ENCODE measurements at regions not wholly inside any gene's neighbourhood (a gene's known extent, or its start where the extent isn't known, plus 50 kb on each side); places are given as distances from the start of the nearest gene placed in this dataset.

DNA sequence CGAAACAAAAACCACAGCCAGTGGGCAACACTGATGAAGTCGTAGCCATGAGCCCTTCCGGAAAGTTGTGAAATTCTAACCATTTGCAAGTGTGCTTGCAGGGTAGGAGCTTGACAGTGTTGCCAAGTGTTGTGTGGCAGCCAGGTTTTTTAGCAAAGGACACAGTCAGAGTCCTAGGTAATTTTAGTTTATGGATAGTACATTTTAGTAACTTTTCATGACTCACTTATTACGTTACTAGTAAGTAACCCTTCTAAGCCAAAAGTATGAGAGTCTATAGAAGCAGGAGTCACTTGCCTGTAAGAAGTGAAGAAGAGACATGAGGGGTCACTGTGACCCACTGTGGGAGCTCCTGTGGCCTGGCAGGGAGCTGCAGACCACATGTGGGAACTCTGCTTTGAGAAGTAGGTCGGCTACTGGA, 54.8 kb upstream of the ADPGK start:
- no peak overlapping the region for H3K4me3 ChIP-seq (ENCODE audit: low read depth, low read length)
- no peaks in the 10 kb centered on the region for H3K4me1 Mint-ChIP-seq (ENCODE audit: low read depth, unreplicated experiment)
- intact Hi-C loops (cut with micrococcal nuclease; ENCODE audit: unreplicated experiment): no loop called here
- H3K4me1 ChIP-seq: no peaks in the 10 kb centered on the region
- no peak overlapping the region for H3K4me3 Mint-ChIP-seq (ENCODE audit: unreplicated experiment)
- BruUV-seq (replicated peaks): no TSS peak
- no peaks in the 10 kb centered on the region for H3K36me3 ChIP-seq (ENCODE audit: control insufficient read depth, insufficient read depth, low read length)
- H3K36me3 Mint-ChIP-seq (ENCODE audit: insufficient read depth, unreplicated experiment): no peaks in the 10 kb centered on the region
- H3K27me3 Mint-ChIP-seq (ENCODE audit: insufficient read depth, unreplicated experiment): peaks cover 17% of the 10 kb centered on the region
- no peaks in the 10 kb centered on the region for H3K27me3 ChIP-seq (replicated peaks; ENCODE audit: control insufficient read depth, insufficient read depth, low read length)
- DNase-seq: no peak
- no peaks in the 10 kb centered on the region for H3K9me3 ChIP-seq
- POLR2A ChIA-PET: no interaction called here
- CTCF ChIA-PET: no interaction called here
- H3K9me3 Mint-ChIP-seq (ENCODE audit: unreplicated experiment): no peaks in the 10 kb centered on the region
- no peak for TF ChIP-seq CTCF (IDR thresholded peaks at IDR 0.05; ENCODE audit: insufficient read depth in 1 of 2, low read depth in 1 of 2, low read length in 1 of 2, severe bottlenecking in 1 of 2, unreplicated experiment in 1 of 2)
- H3K27ac Mint-ChIP-seq (ENCODE audit: unreplicated experiment): no peak overlapping the region

DNA sequence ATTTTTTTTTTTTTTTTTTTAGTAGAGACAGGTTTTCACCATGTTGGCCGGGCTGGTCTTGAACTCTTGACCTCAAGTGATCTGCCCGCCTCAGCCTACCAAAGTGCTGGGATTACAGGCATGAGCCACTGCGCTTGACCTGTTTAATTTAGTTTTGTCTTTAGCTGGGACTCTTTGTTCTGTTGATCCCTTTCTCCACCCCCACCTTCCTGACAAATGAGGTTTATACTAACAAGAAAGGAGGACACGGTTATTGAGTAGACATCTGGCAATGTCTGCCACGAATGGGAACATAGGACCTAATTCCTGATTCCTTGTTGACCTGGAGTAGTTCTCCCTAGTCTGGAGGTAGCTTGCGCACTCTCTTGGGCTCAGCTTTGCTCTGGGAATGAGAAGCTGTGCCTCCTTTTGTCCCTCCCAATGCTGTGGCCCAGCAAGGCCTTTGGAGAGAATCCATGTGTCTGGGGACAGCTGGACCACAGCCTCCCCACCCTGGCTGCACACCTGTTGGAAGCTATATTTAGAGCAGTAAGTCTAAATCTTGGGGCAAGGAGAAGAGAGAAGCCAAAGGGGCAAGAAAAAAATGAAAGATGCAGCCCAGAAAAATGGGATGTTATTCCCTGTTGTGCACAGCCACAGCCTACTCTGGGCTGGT, 53.2 kb upstream of the ADPGK start:
- CTCF ChIA-PET: interaction anchor here (0.7 kb wide), 1 partner anchor 24 kb away, joined by 3 read pairs; no protein-coding TSS in a partner anchor
- POLR2A ChIA-PET: no interaction called here

DNA sequence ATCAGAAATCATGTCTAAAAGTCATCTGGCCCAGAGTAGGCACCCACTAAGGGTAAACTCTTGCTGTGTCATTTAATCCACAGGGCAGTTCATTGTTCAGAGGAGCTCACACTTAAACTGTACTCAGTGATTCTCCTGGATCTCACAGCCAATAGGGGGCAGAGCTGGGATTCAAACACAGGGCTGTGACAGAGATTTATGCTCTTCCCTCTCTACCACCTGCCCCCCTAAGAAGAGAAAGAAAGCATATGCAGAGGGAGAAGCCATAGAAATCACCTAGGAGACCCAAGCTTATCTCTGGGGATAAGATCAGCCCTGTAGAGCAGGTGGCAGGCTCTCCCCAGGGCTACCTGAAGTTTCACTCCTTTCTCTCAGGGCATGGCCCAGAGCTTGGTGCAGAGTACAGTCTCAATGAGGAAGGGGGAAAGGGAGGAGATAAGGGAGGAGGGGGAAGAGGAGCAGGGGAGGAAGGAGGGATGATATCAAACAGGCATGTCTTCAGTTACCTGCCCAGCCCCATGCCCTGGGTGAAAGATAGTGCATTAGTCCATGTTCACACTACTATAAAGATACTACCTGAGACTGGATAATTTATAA, 51.8 kb upstream of the ADPGK start:
- DNase-seq: no peak
- CTCF ChIA-PET: interaction anchor here (1.2 kb wide), 1 partner anchor 113 kb away, joined by 4 read pairs; no protein-coding TSS in a partner anchor

More for the DNA sequence above, 53.2 kb upstream of the ADPGK start:
- Mint-ChIP-seq H3K4me1 (ENCODE audit: low read depth, unreplicated experiment) (no peaks in the 10 kb centered on the region), H3K9me3 (ENCODE audit: unreplicated experiment) (no peaks in the 10 kb centered on the region), H3K4me3 (ENCODE audit: unreplicated experiment) (no peak overlapping the region), H3K36me3 (ENCODE audit: insufficient read depth, unreplicated experiment) (no peaks in the 10 kb centered on the region), H3K27me3 (ENCODE audit: insufficient read depth, unreplicated experiment) (peaks cover 8% of the 10 kb centered on the region), H3K27ac (ENCODE audit: unreplicated experiment) (no peak overlapping the region)
- Histone ChIP-seq H3K4me3 (ENCODE audit: low read depth, low read length) (no peak overlapping the region), H3K9me3 (no peaks in the 10 kb centered on the region), H3K36me3 (ENCODE audit: control insufficient read depth, insufficient read depth, low read length) (no peaks in the 10 kb centered on the region), H3K4me1 (no peaks in the 10 kb centered on the region), H3K27me3 (replicated peaks; ENCODE audit: control insufficient read depth, insufficient read depth, low read length) (no peaks in the 10 kb centered on the region)
- no peak for DNase-seq
- intact Hi-C loops (cut with micrococcal nuclease; ENCODE audit: unreplicated experiment): no loop called here
- BruUV-seq (replicated peaks): no TSS peak
- TF ChIP-seq CTCF (IDR thresholded peaks at IDR 0.05; ENCODE audit: insufficient read depth in 1 of 2, low read depth in 1 of 2, low read length in 1 of 2, severe bottlenecking in 1 of 2, unreplicated experiment in 1 of 2): no peak

More for the DNA sequence above, 51.8 kb upstream of the ADPGK start:
- peaks cover 12% of the 10 kb centered on the region for H3K27me3 Mint-ChIP-seq (ENCODE audit: insufficient read depth, unreplicated experiment)
- H3K4me1 Mint-ChIP-seq (ENCODE audit: low read depth, unreplicated experiment): no peaks in the 10 kb centered on the region
- H3K36me3 Mint-ChIP-seq (ENCODE audit: insufficient read depth, unreplicated experiment): no peaks in the 10 kb centered on the region
- intact Hi-C loops (cut with micrococcal nuclease; ENCODE audit: unreplicated experiment): no loop called here
- Histone ChIP-seq H3K4me1 (no peaks in the 10 kb centered on the region), H3K36me3 (ENCODE audit: control insufficient read depth, insufficient read depth, low read length) (no peaks in the 10 kb centered on the region), H3K9me3 (no peaks in the 10 kb centered on the region), H3K27me3 (replicated peaks; ENCODE audit: control insufficient read depth, insufficient read depth, low read length) (no peaks in the 10 kb centered on the region), H3K4me3 (ENCODE audit: low read depth, low read length) (no peak overlapping the region)
- POLR2A ChIA-PET: no interaction called here
- H3K4me3 Mint-ChIP-seq (ENCODE audit: unreplicated experiment): no peak overlapping the region
- no peak overlapping the region for H3K27ac Mint-ChIP-seq (ENCODE audit: unreplicated experiment)
- TF ChIP-seq CTCF (IDR thresholded peaks at IDR 0.05; ENCODE audit: insufficient read depth in 1 of 2, low read depth in 1 of 2, low read length in 1 of 2, severe bottlenecking in 1 of 2, unreplicated experiment in 1 of 2): no peak
- H3K9me3 Mint-ChIP-seq (ENCODE audit: unreplicated experiment): no peaks in the 10 kb centered on the region
- BruUV-seq (replicated peaks): no TSS peak

Data from Caco-2 (cell line).